ENCODE measurements at regions not wholly inside any gene's neighbourhood (a gene's known extent, or its start where the extent isn't known, plus 50 kb on each side); places are given as distances from the start of the nearest gene placed in this dataset.

DNA sequence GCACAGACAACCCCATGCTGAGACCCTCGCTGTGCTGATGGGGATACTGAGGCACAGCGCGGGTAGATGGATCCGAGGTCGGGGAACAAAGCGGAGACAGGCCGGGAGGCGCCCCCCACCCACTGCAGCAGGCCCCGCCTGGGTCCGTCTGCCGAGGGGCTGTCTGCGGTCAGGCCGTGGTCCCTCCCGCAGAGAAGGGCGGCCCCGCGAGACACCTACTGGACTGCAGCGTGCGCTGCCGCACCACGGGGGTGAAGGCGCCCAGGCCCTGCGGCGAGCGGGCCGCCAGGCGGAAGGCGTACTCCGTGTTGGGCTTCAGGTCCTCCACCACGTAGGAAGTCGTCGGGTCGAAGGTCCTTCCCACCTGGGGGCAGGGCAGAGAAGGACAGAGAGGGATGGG is 101.9 kb downstream of the PTPRS start:
- Histone ChIP-seq H3K27me3 (ENCODE audit: control insufficient read depth, insufficient read depth, low read length) (no peaks in the 10 kb centered on the region), H3K79me2 (no peaks in the 10 kb centered on the region), H3K36me3 (ENCODE audit: control insufficient read depth, insufficient read depth, low read length) (no peaks in the 10 kb centered on the region), H3K9ac (no peak overlapping the region), H3K27ac (no peak overlapping the region), H3K4me3 (ENCODE audit: low read depth, low read length) (no peak overlapping the region), H3K4me2 (ENCODE audit: low read length) (no peak overlapping the region), H2AFZ (no peak overlapping the region), H3K4me1 (no peaks in the 10 kb centered on the region), H3K9me3 (ENCODE audit: control insufficient read depth, low read length) (no peaks in the 10 kb centered on the region)
- TF ChIP-seq CTCF (IDR thresholded peaks at IDR 0.05) = no peak

- no peak overlapping the region for H3K27ac ChIP-seq
- no peaks in the 10 kb centered on the region for H3K36me3 ChIP-seq (ENCODE audit: control insufficient read depth, insufficient read depth, low read length)
These were observed 102.6 kb downstream of the PTPRS start for GRCh38 chr19:5237939-5238480.

DNA sequence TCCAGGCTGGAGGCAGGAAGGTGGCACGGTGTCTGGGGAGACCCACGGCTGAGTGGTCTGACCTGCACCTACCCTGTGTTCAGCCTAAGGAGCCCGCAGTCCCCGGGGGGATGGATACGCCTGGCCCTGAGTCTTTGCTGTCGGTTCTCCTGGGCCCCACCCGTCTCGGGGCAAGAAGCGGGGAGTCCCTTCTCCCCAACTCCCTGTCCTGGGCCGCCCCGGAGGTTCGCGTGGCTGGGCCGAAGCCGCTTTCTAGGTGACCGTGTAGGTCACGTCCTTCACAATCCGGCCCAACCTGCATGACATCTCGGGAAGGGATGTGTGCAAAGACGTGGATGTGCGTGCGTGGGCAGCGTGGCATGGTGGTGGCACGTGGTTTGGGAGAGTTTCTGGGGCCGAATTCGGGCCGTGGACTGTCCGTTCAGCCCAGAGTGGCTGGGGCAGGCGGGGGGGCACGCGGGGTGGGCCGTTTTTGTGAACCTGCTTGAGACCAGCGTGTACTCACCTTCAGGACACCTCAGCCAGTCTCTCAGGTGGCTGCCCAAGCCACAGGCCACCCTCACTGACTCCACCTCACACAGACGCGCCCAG is 103.3 kb downstream of the PTPRS start:
- H3K27me3 ChIP-seq (ENCODE audit: control insufficient read depth, insufficient read depth, low read length) = no peaks in the 10 kb centered on the region
- H3K4me3 ChIP-seq (ENCODE audit: low read depth, low read length) = no peak overlapping the region
- no peaks in the 10 kb centered on the region for H3K4me1 ChIP-seq
- no peak overlapping the region for H3K27ac ChIP-seq
- no peak overlapping the region for H3K9ac ChIP-seq
- no peak for TF ChIP-seq CTCF (IDR thresholded peaks at IDR 0.05)
- no peaks in the 10 kb centered on the region for H3K36me3 ChIP-seq (ENCODE audit: control insufficient read depth, insufficient read depth, low read length)
- no peaks in the 10 kb centered on the region for H3K9me3 ChIP-seq (ENCODE audit: control insufficient read depth, low read length)
- H3K4me2 ChIP-seq (ENCODE audit: low read length) = no peak overlapping the region
- no peak overlapping the region for H2AFZ ChIP-seq
- no peaks in the 10 kb centered on the region for H3K79me2 ChIP-seq

More at GRCh38 chr19:5237939-5238480, 102.6 kb downstream of the PTPRS start:
- Histone ChIP-seq H2AFZ (no peak overlapping the region), H3K4me2 (ENCODE audit: low read length) (no peak overlapping the region), H3K4me3 (ENCODE audit: low read depth, low read length) (no peak overlapping the region), H3K27me3 (ENCODE audit: control insufficient read depth, insufficient read depth, low read length) (no peaks in the 10 kb centered on the region), H3K9ac (no peak overlapping the region), H3K4me1 (no peaks in the 10 kb centered on the region), H3K9me3 (ENCODE audit: control insufficient read depth, low read length) (no peaks in the 10 kb centered on the region), H3K79me2 (no peaks in the 10 kb centered on the region)
- TF ChIP-seq CTCF (IDR thresholded peaks at IDR 0.05) = no peak

GRCh38 chr19:5235458-5236219 is 105.0 kb downstream of the PTPRS start:
- Histone ChIP-seq H3K4me3 (ENCODE audit: low read depth, low read length) (no peak overlapping the region), H3K27ac (no peak overlapping the region), H3K27me3 (ENCODE audit: control insufficient read depth, insufficient read depth, low read length) (no peaks in the 10 kb centered on the region), H2AFZ (no peak overlapping the region), H3K9ac (no peak overlapping the region), H3K36me3 (ENCODE audit: control insufficient read depth, insufficient read depth, low read length) (no peaks in the 10 kb centered on the region), H3K79me2 (no peaks in the 10 kb centered on the region), H3K4me1 (no peaks in the 10 kb centered on the region), H3K4me2 (ENCODE audit: low read length) (no peak overlapping the region), H3K9me3 (ENCODE audit: control insufficient read depth, low read length) (no peaks in the 10 kb centered on the region)
- no peak for TF ChIP-seq CTCF (IDR thresholded peaks at IDR 0.05)

Data from parathyroid adenoma (tissue), 2 donors.